ENCODE measurements at regions not wholly inside any gene's neighbourhood (a gene's known extent, or its start where the extent isn't known, plus 50 kb on each side); places are given as distances from the start of the nearest gene placed in this dataset.
"Not testable (repeated sequence)": the region's sequence is repeated elsewhere in the genome, so short reads cannot be mapped to it uniquely, and the experiment has no call there.

DNA sequence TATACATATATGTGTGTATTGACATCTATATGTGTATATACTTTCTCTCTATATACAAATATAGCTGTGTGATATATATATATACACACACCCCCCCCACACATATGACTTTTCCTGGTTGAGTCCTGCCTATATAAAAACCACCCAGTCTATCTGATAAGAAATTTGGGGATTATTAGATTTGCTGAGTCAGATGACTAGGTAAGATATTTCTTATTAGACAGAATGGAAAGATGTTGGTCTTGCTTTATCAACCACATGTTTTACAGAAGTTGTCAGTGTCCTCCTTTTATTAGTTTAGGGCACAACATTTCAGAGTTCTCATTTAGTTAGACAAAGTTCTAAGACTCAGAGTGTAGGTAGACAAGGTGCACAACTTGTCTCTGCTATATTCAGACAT, 953.3 kb downstream of the METTL15 start:
- TF ChIP-seq POLR2A (IDR thresholded peaks at IDR 0.05), result no peak
- TF ChIP-seq, protein P1, sequence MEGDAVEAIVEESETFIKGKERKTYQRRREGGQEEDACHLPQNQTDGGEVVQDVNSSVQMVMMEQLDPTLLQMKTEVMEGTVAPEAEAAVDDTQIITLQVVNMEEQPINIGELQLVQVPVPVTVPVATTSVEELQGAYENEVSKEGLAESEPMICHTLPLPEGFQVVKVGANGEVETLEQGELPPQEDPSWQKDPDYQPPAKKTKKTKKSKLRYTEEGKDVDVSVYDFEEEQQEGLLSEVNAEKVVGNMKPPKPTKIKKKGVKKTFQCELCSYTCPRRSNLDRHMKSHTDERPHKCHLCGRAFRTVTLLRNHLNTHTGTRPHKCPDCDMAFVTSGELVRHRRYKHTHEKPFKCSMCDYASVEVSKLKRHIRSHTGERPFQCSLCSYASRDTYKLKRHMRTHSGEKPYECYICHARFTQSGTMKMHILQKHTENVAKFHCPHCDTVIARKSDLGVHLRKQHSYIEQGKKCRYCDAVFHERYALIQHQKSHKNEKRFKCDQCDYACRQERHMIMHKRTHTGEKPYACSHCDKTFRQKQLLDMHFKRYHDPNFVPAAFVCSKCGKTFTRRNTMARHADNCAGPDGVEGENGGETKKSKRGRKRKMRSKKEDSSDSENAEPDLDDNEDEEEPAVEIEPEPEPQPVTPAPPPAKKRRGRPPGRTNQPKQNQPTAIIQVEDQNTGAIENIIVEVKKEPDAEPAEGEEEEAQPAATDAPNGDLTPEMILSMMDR (IDR thresholded peaks at IDR 0.05), result no peak
- no peak overlapping the region for H3K27ac ChIP-seq
- no peaks in the 10 kb centered on the region for H3K4me1 ChIP-seq
- no peaks in the 10 kb centered on the region for H3K27me3 ChIP-seq
- no peak for DNase-seq
- no peaks in the 10 kb centered on the region for H3K9me3 ChIP-seq
- no peak overlapping the region for H3K4me3 ChIP-seq (replicated peaks in 1 of 3)
- intact Hi-C loops (cut with DNase I), result no loop called here
- no peaks in the 10 kb centered on the region for H3K36me3 ChIP-seq

DNA sequence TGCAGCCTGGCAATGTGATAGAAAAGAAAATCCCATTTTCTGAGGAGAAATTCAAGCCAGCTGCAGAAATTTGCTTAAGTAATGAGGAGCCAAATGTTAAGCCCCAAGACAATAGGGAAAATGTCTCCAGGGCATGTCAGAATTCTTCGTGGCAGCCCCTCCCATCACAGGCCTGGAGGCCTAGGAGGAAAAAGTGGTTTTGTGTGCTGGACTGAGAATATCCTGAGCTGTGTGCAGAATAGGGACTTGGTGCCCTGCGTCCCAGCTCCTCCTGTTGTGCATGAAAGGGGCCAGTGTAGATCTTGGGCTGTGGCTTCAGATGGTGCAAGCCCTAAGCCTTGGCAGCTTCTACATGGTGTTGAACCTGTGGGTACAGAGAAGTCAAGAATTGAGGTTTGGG, 948.3 kb downstream of the METTL15 start:
- H3K27ac ChIP-seq; DNase-seq; H3K36me3 ChIP-seq; intact Hi-C loops (cut with DNase I); H3K9me3 ChIP-seq; H3K4me1 ChIP-seq; H3K4me3 ChIP-seq (replicated peaks in 1 of 3); H3K27me3 ChIP-seq: not testable (repeated sequence)
- 68 to 77% methylated on average over 2 of the region's 2 CpGs for WGBS, 2 donors

DNA sequence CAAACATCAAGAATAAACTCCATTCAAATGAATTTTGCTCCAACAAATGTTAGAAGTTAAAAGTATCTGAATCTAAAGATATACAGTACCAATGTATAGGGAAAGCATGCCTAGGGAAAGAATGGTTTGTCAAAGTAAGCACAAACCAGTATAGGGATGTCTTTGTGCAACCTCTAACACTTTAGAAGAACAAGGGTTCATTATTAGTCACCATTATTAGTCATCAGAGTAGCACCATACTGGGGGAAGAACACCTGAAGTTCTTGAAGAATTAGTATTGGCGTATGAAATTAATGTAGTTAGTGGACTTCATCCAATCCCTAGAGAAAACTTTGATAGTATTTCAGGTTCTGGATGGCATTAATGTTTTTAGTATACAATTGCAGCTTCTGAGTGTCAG, 943.7 kb downstream of the METTL15 start:
- no peak for DNase-seq
- 92 to 100% methylated on average over 1 of the region's 1 CpG for WGBS, 2 donors
- no peak for TF ChIP-seq POLR2A (IDR thresholded peaks at IDR 0.05)
- TF ChIP-seq, protein P1 (IDR thresholded peaks at IDR 0.05), result no peak
- Histone ChIP-seq H3K27ac (no peak overlapping the region), H3K36me3 (no peaks in the 10 kb centered on the region), H3K4me1 (no peaks in the 10 kb centered on the region), H3K4me3 (replicated peaks in 1 of 3) (no peak overlapping the region), H3K9me3 (no peaks in the 10 kb centered on the region), H3K27me3 (no peaks in the 10 kb centered on the region)
- intact Hi-C loops (cut with DNase I), result no loop called here

DNA sequence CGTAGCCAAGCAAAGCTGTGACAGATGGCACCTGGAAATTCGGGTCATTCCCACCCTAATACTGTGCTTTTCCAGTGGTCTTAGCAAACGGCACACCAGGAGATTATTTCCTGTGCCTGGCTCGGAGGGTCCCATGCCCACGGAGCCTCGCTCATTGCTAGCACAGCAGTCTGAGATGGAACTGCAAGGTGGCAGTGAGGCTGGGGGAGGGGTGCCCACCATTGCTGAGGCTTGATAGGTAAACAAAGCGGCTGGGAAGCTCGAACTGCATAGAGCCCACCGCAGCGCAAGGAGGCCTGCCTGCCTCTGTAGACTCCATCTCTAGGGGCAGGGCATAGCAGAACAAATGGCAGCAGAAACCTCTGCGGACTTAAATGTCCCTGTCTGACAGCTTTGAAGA, 942.8 kb downstream of the METTL15 start:
- H3K4me3 ChIP-seq (replicated peaks in 1 of 3); H3K36me3 ChIP-seq; H3K27ac ChIP-seq; intact Hi-C loops (cut with DNase I); DNase-seq; H3K9me3 ChIP-seq; H3K4me1 ChIP-seq; H3K27me3 ChIP-seq: not testable (repeated sequence)
- WGBS, 2 donors, result 92 to 97% methylated on average over 6 to 11 of the region's 11 CpGs

DNA sequence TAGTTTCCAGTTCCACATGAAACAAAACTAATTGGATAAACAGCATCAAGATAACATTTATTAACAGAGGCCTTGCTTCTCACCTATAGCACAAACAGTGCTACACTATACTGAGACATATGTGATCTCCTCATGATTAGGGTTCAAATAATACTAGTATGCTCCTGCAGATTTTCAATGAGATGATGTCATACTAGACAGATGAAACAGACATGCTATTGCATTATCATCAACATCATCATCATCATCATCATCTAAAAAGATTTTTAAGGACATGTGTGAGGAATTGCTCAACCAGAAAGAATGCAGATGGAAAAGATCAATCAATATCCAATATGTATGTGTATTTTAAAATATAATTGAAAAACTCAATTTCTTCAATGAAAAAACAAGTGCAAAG, 932.3 kb downstream of the METTL15 start:
- Histone ChIP-seq H3K27me3 (no peaks in the 10 kb centered on the region), H3K4me1 (no peaks in the 10 kb centered on the region), H3K4me3 (replicated peaks in 1 of 3) (no peak overlapping the region), H3K9me3 (no peaks in the 10 kb centered on the region), H3K36me3 (no peaks in the 10 kb centered on the region), H3K27ac (no peak overlapping the region)
- no peak for DNase-seq
- intact Hi-C loops (cut with DNase I), result no loop called here
- no peak for TF ChIP-seq POLR2A (IDR thresholded peaks at IDR 0.05)
- TF ChIP-seq, protein P1 (IDR thresholded peaks at IDR 0.05), result no peak

DNA sequence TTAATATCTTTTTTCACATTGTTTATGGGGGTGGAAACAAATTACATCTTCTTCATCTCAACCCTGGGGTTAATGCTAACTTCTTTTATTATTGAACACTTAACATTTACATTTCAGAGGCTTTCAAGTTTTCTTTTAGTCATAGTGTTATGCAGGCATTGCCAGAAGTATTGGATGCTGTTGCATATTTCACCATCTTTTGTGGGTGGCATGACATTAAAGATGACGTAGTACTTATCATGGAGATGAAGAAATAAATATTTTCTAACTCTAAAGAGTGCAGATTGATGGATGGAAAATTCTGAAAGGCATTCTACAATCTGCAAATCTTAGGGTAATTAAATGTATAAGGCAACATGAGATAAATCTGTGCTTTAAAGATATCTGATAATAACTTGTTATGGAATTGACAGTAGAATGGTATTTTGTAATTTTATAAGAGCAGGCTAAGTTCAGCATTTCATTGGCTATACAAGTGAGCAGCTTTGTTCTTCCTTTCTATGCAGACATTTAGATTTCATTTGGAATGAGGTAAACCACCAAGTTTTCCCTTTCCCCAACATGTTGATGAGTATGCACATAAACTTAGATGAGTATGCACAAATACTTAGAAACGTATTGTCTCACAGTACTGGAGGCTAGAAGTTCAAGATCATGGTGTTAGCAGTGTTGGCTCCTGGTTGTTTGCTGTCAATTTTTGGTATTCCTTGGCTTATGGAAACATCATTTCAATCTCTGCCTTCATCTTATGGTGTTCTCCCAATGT, 924.4 kb downstream of the METTL15 start:
- Histone ChIP-seq H3K27me3 (no peaks in the 10 kb centered on the region), H3K4me3 (replicated peaks in 1 of 3) (no peak overlapping the region), H3K27ac (no peak overlapping the region), H3K36me3 (no peaks in the 10 kb centered on the region), H3K4me1 (no peaks in the 10 kb centered on the region), H3K9me3 (no peaks in the 10 kb centered on the region)
- no peak for TF ChIP-seq POLR2A (IDR thresholded peaks at IDR 0.05)
- TF ChIP-seq, protein P1 (IDR thresholded peaks at IDR 0.05), result no peak
- WGBS, 2 donors, result 0 to 45% methylated on average over 2 of the region's 2 CpGs
- intact Hi-C loops (cut with DNase I), result no loop called here
- DNase-seq, result no peak

Data from thyroid gland (tissue), 4 donors.